ENCODE measurements at regions not wholly inside any gene's neighbourhood (a gene's known extent, or its start where the extent isn't known, plus 50 kb on each side); places are given as distances from the start of the nearest gene placed in this dataset.

DNA sequence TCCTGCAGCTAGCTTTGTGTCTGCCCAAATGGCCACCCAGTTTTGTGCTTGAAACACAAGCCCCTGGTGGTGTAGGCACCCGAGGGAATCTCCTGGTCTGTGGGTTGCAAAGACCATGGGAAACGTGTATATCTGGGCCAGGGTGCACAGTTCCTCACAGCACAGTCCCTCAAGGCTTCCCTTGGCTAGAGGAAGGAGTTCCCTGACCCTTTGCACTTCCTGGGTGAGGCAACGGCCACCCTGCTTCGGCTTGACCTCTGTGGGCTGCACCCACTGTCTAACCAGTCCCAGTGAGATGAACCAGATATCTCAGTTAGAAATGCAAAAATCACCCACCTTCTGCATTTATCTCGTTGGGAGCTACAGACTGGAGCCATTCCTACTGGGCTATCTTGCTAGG lies 865.0 kb upstream of the ACO1 start:
- no peak overlapping the region for H3K4me3 ChIP-seq
- no peak for ATAC-seq
- no peak for TF ChIP-seq CTCF (IDR thresholded peaks at IDR 0.05)

DNA sequence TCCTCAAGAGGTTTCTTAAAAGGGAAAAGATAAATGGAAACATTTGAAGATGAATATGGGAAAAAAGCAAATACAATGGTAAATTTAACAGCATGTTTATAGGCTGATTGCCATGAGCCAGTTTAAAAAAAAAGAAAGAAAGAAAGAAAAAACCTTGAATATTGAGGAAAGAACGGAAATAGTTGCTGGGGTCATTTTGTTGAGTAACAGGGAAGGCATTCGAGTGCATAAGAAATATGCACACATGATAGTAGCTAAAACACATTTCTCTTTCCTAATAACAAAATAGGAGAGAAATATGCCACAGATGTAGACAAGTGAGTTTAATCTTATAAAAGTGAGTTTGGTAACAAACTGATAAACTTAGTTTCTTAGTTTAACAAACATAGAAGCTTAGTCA lies 864.6 kb upstream of the ACO1 start:
- Histone ChIP-seq H3K4me1 (no peaks in the 10 kb centered on the region), H3K4me3 (no peak overlapping the region), H3K27me3 (no peaks in the 10 kb centered on the region), H3K36me3 (no peaks in the 10 kb centered on the region), H3K27ac (no peak overlapping the region), H3K9me3 (peaks cover 0 to 3% of the 10 kb centered on the region in 2 donors)
- DNase-seq = no peak
- TF ChIP-seq CTCF (IDR thresholded peaks at IDR 0.05) = no peak
- intact Hi-C loops (cut with DNase I) = no loop called here
- no peak for ATAC-seq

More for the DNA sequence above, 865.0 kb upstream of the ACO1 start:
- DNase-seq = no peak
- Histone ChIP-seq H3K27me3 (no peaks in the 10 kb centered on the region), H3K27ac (no peak overlapping the region), H3K4me1 (no peaks in the 10 kb centered on the region), H3K36me3 (no peaks in the 10 kb centered on the region), H3K9me3 (peaks cover 0 to 4% of the 10 kb centered on the region in 2 donors)
- intact Hi-C loops (cut with DNase I) = no loop called here

- Histone ChIP-seq H3K4me3 (no peak overlapping the region), H3K27ac (no peak overlapping the region), H3K4me1 (no peaks in the 10 kb centered on the region), H3K9me3 (peaks cover 0 to 3% of the 10 kb centered on the region in 2 donors), H3K36me3 (no peaks in the 10 kb centered on the region), H3K27me3 (no peaks in the 10 kb centered on the region)
- ATAC-seq (no peak), DNase-seq (no peak)
- no peak for TF ChIP-seq CTCF (IDR thresholded peaks at IDR 0.05)
- intact Hi-C loops (cut with DNase I) = no loop called here
Measured at GRCh38 chr9:31520301-31521085, 864.0 kb upstream of the ACO1 start.

- Histone ChIP-seq H3K27me3 (no peaks in the 10 kb centered on the region), H3K36me3 (no peaks in the 10 kb centered on the region), H3K4me3 (no peak overlapping the region), H3K4me1 (no peaks in the 10 kb centered on the region), H3K9me3 (no peaks in the 10 kb centered on the region), H3K27ac (no peak overlapping the region)
- no peak for TF ChIP-seq CTCF (IDR thresholded peaks at IDR 0.05)
- no peak for DNase-seq
- ATAC-seq = no peak
- intact Hi-C loops (cut with DNase I) = no loop called here
Measured at GRCh38 chr9:31535651-31536050, 848.8 kb upstream of the ACO1 start.

DNA sequence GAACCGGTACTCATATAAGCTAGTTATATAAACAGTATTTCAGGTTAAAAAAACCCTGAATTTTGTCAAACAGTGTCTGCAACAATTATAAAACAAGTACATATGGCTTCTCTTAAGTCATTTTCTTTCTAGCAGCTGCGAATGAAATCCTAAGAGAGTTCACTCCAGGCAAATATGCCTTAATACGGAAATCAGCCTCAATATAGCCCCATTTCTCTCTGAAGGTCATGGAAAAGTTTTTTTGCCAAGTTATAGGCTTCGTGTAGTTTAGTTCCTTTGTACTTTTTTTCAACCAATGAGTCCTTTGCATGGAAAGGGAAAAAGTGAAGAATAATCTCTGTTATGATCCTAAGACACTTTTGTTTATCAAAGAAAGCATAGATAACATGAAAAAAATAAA lies 848.0 kb upstream of the ACO1 start:
- no peak for DNase-seq
- Histone ChIP-seq H3K9me3 (no peaks in the 10 kb centered on the region), H3K4me1 (no peaks in the 10 kb centered on the region), H3K4me3 (no peak overlapping the region), H3K36me3 (no peaks in the 10 kb centered on the region), H3K27me3 (no peaks in the 10 kb centered on the region), H3K27ac (no peak overlapping the region)
- no peak for ATAC-seq
- intact Hi-C loops (cut with DNase I) = no loop called here
- no peak for TF ChIP-seq CTCF (IDR thresholded peaks at IDR 0.05)
